Activated CD8-positive, alpha-beta memory T cell treated with anti-CD3 and anti-CD28 coated beads for 24 hours (primary cell): ENCODE measurements at regions not wholly inside any gene's neighbourhood (a gene's known extent, or its start where the extent isn't known, plus 50 kb on each side); places are given as distances from the start of the nearest gene placed in this dataset.

Source experiments
- DNase-seq: peaks from one replicate; pipeline ENCODE4 v3.0.0-alpha.2; 2020

GRCh38 chr10:130434446-130435385, 298.5 kb downstream of the GLRX3 start:
- DNase-seq, result no peak

- no peak for DNase-seq
These were observed 299.8 kb downstream of the GLRX3 start for GRCh38 chr10:130435961-130436360.

GRCh38 chr10:130438861-130439260, 302.7 kb downstream of the GLRX3 start:
- no peak for DNase-seq

- no peak for DNase-seq
These were observed 303.6 kb downstream of the GLRX3 start for GRCh38 chr10:130439766-130440165.

GRCh38 chr10:130440494-130440893, 304.3 kb downstream of the GLRX3 start:
- DNase-seq, result no peak

- no peak for DNase-seq
These were observed 304.8 kb downstream of the GLRX3 start for GRCh38 chr10:130440971-130441370.

GRCh38 chr10:130443066-130443465, 306.9 kb downstream of the GLRX3 start:
- DNase-seq, result no peak

- DNase-seq, result no peak
These were observed 317.0 kb downstream of the GLRX3 start for GRCh38 chr10:130453036-130453720.

- no peak for DNase-seq
These were observed 317.7 kb downstream of the GLRX3 start for GRCh38 chr10:130453721-130454542.

- no peak for DNase-seq
These were observed 318.4 kb downstream of the GLRX3 start for GRCh38 chr10:130454543-130455000.

- no peak for DNase-seq
These were observed 319.0 kb downstream of the GLRX3 start for GRCh38 chr10:130455111-130455695.

- no peak for DNase-seq
These were observed 319.6 kb downstream of the GLRX3 start for GRCh38 chr10:130455791-130456190.

GRCh38 chr10:130456616-130457015, 320.4 kb downstream of the GLRX3 start:
- no peak for DNase-seq

GRCh38 chr10:130458509-130458908, 322.3 kb downstream of the GLRX3 start:
- DNase-seq, result no peak

- no peak for DNase-seq
These were observed 322.8 kb downstream of the GLRX3 start for GRCh38 chr10:130459011-130459410.

GRCh38 chr10:130459851-130460490, 323.8 kb downstream of the GLRX3 start:
- no peak for DNase-seq

GRCh38 chr10:130461631-130462030, 325.4 kb downstream of the GLRX3 start:
- no peak for DNase-seq

GRCh38 chr10:130463104-130463875, 327.1 kb downstream of the GLRX3 start:
- DNase-seq, result peak; percentile 21

GRCh38 chr10:130463876-130464364, 327.7 kb downstream of the GLRX3 start:
- no peak for DNase-seq

- DNase-seq, result no peak
These were observed 328.2 kb downstream of the GLRX3 start for GRCh38 chr10:130464426-130464825.
